ENCODE measurements at regions not wholly inside any gene's neighbourhood (a gene's known extent, or its start where the extent isn't known, plus 50 kb on each side); places are given as distances from the start of the nearest gene placed in this dataset.
"Not testable (repeated sequence)": the region's sequence is repeated elsewhere in the genome, so short reads cannot be mapped to it uniquely, and the experiment has no call there.

GRCh38 chr16:76866994-76867393 lies 324.0 kb upstream of the MON1B start:
- TF ChIP-seq EP300 (IDR thresholded peaks at IDR 0.05), result no peak
- no peak for TF ChIP-seq POLR2A (IDR thresholded peaks at IDR 0.05)
- TF ChIP-seq CTCF (IDR thresholded peaks at IDR 0.05), result no peak
- no peaks in the 10 kb centered on the region for H3K27me3 ChIP-seq
- H3K9me3 ChIP-seq, result no peaks in the 10 kb centered on the region
- H3K4me1 ChIP-seq (ENCODE audit: insufficient read depth), result no peaks in the 10 kb centered on the region
- no peak overlapping the region for H3K4me3 ChIP-seq
- no peak for DNase-seq
- no peaks in the 10 kb centered on the region for H3K36me3 ChIP-seq
- intact Hi-C loops (cut with DNase I), result no loop called here
- H3K27ac ChIP-seq, result no peak overlapping the region
- WGBS, 3 donors, result 36 to 44% (median 44%) methylated on average over 1 of the region's 1 CpG

- no peak for DNase-seq
- intact Hi-C loops (cut with DNase I), result no loop called here
- no peaks in the 10 kb centered on the region for H3K4me1 ChIP-seq (ENCODE audit: insufficient read depth)
- no peak overlapping the region for H3K4me3 ChIP-seq
- 1 to 8% (median 4%) methylated on average over 1 of the region's 1 CpG for WGBS, 3 donors
- H3K9me3 ChIP-seq, result no peaks in the 10 kb centered on the region
- H3K27ac ChIP-seq, result no peak overlapping the region
- TF ChIP-seq EP300 (IDR thresholded peaks at IDR 0.05) (no peak), POLR2A (IDR thresholded peaks at IDR 0.05) (no peak), CTCF (IDR thresholded peaks at IDR 0.05) (no peak)
- no peaks in the 10 kb centered on the region for H3K27me3 ChIP-seq
- H3K36me3 ChIP-seq, result no peaks in the 10 kb centered on the region
Measured at GRCh38 chr16:76875898-76876297, 315.1 kb upstream of the MON1B start.

- Histone ChIP-seq H3K36me3 (no peaks in the 10 kb centered on the region), H3K27me3 (no peaks in the 10 kb centered on the region), H3K4me1 (ENCODE audit: insufficient read depth) (no peaks in the 10 kb centered on the region), H3K27ac (no peak overlapping the region), H3K4me3 (no peak overlapping the region), H3K9me3 (no peaks in the 10 kb centered on the region)
- DNase-seq, result no peak
- intact Hi-C loops (cut with DNase I), result no loop called here
- TF ChIP-seq EP300 (IDR thresholded peaks at IDR 0.05) (no peak), CTCF (IDR thresholded peaks at IDR 0.05) (no peak), POLR2A (IDR thresholded peaks at IDR 0.05) (no peak)
- 87 to 89% (median 89%) methylated on average over 4 of the region's 4 CpGs for WGBS, 3 donors
Measured at GRCh38 chr16:76879420-76879819, 311.6 kb upstream of the MON1B start.

GRCh38 chr16:76880523-76880922 lies 310.5 kb upstream of the MON1B start:
- H3K9me3 ChIP-seq; intact Hi-C loops (cut with DNase I); H3K4me3 ChIP-seq; H3K4me1 ChIP-seq (ENCODE audit: insufficient read depth); H3K27ac ChIP-seq; DNase-seq; H3K36me3 ChIP-seq; H3K27me3 ChIP-seq: not testable (repeated sequence)
- 69 to 86% (median 73%) methylated on average over 5 of the region's 5 CpGs for WGBS, 3 donors

GRCh38 chr16:76882105-76882504 lies 308.9 kb upstream of the MON1B start:
- intact Hi-C loops (cut with DNase I), result no loop called here
- Histone ChIP-seq H3K27ac (no peak overlapping the region), H3K4me1 (ENCODE audit: insufficient read depth) (no peaks in the 10 kb centered on the region), H3K36me3 (no peaks in the 10 kb centered on the region), H3K9me3 (no peaks in the 10 kb centered on the region), H3K4me3 (no peak overlapping the region), H3K27me3 (no peaks in the 10 kb centered on the region)
- 62 to 84% (median 73%) methylated on average over 2 of the region's 2 CpGs for WGBS, 3 donors
- DNase-seq, result no peak
- TF ChIP-seq CTCF (IDR thresholded peaks at IDR 0.05) (no peak), EP300 (IDR thresholded peaks at IDR 0.05) (no peak), POLR2A (IDR thresholded peaks at IDR 0.05) (no peak)
